ENCODE measurements at regions not wholly inside any gene's neighbourhood (a gene's known extent, or its start where the extent isn't known, plus 50 kb on each side); places are given as distances from the start of the nearest gene placed in this dataset.

GRCh38 chr15:68502398-68502901 lies 70.5 kb upstream of the ITGA11 start:
- Histone ChIP-seq H3K4me3 (ENCODE audit: low read depth, low read length) (no peak overlapping the region), H3K4me1 (no peaks in the 10 kb centered on the region), H3K36me3 (ENCODE audit: control insufficient read depth, insufficient read depth, low read length) (no peaks in the 10 kb centered on the region), H3K9me3 (no peaks in the 10 kb centered on the region), H3K27me3 (replicated peaks; ENCODE audit: control insufficient read depth, insufficient read depth, low read length) (no peaks in the 10 kb centered on the region)
- BruUV-seq (replicated peaks) = no TSS peak
- intact Hi-C loops (cut with micrococcal nuclease; ENCODE audit: unreplicated experiment) = no loop called here
- no peak for DNase-seq
- Mint-ChIP-seq H3K4me1 (ENCODE audit: low read depth, unreplicated experiment) (no peaks in the 10 kb centered on the region), H3K27me3 (ENCODE audit: insufficient read depth, unreplicated experiment) (no peaks in the 10 kb centered on the region), H3K27ac (ENCODE audit: unreplicated experiment) (no peak overlapping the region), H3K4me3 (ENCODE audit: unreplicated experiment) (no peak overlapping the region), H3K36me3 (ENCODE audit: insufficient read depth, unreplicated experiment) (no peaks in the 10 kb centered on the region), H3K9me3 (ENCODE audit: unreplicated experiment) (no peaks in the 10 kb centered on the region)
- POLR2A ChIA-PET = no interaction called here
- CTCF ChIA-PET = no interaction called here
- TF ChIP-seq CTCF (IDR thresholded peaks at IDR 0.05; ENCODE audit: insufficient read depth in 1 of 2, low read depth in 1 of 2, low read length in 1 of 2, severe bottlenecking in 1 of 2, unreplicated experiment in 1 of 2) = no peak

- Histone ChIP-seq H3K4me1 (no peaks in the 10 kb centered on the region), H3K36me3 (ENCODE audit: control insufficient read depth, insufficient read depth, low read length) (no peaks in the 10 kb centered on the region), H3K4me3 (ENCODE audit: low read depth, low read length) (no peak overlapping the region), H3K9me3 (no peaks in the 10 kb centered on the region), H3K27me3 (replicated peaks; ENCODE audit: control insufficient read depth, insufficient read depth, low read length) (no peaks in the 10 kb centered on the region)
- H3K27me3 Mint-ChIP-seq (ENCODE audit: insufficient read depth, unreplicated experiment) = no peaks in the 10 kb centered on the region
- no peak for DNase-seq
- no peak for TF ChIP-seq CTCF (IDR thresholded peaks at IDR 0.05; ENCODE audit: insufficient read depth in 1 of 2, low read depth in 1 of 2, low read length in 1 of 2, severe bottlenecking in 1 of 2, unreplicated experiment in 1 of 2)
- no peak overlapping the region for H3K27ac Mint-ChIP-seq (ENCODE audit: unreplicated experiment)
- no peaks in the 10 kb centered on the region for H3K36me3 Mint-ChIP-seq (ENCODE audit: insufficient read depth, unreplicated experiment)
- H3K9me3 Mint-ChIP-seq (ENCODE audit: unreplicated experiment) = no peaks in the 10 kb centered on the region
- ChIA-PET POLR2A (no interaction called here), CTCF (no interaction called here)
- intact Hi-C loops (cut with micrococcal nuclease; ENCODE audit: unreplicated experiment) = no loop called here
- no TSS peak for BruUV-seq (replicated peaks)
- H3K4me3 Mint-ChIP-seq (ENCODE audit: unreplicated experiment) = no peak overlapping the region
- no peaks in the 10 kb centered on the region for H3K4me1 Mint-ChIP-seq (ENCODE audit: low read depth, unreplicated experiment)
Observed at GRCh38 chr15:68503213-68503612, 71.2 kb upstream of the ITGA11 start.

- Histone ChIP-seq H3K4me3 (ENCODE audit: low read depth, low read length) (no peak overlapping the region), H3K4me1 (no peaks in the 10 kb centered on the region), H3K9me3 (no peaks in the 10 kb centered on the region), H3K36me3 (ENCODE audit: control insufficient read depth, insufficient read depth, low read length) (no peaks in the 10 kb centered on the region), H3K27me3 (replicated peaks; ENCODE audit: control insufficient read depth, insufficient read depth, low read length) (no peaks in the 10 kb centered on the region)
- no peak for DNase-seq
- BruUV-seq (replicated peaks) = no TSS peak
- H3K27me3 Mint-ChIP-seq (ENCODE audit: insufficient read depth, unreplicated experiment) = no peaks in the 10 kb centered on the region
- POLR2A ChIA-PET = no interaction called here
- H3K4me3 Mint-ChIP-seq (ENCODE audit: unreplicated experiment) = no peak overlapping the region
- TF ChIP-seq CTCF (IDR thresholded peaks at IDR 0.05; ENCODE audit: insufficient read depth in 1 of 2, low read depth in 1 of 2, low read length in 1 of 2, severe bottlenecking in 1 of 2, unreplicated experiment in 1 of 2) = no peak
- H3K9me3 Mint-ChIP-seq (ENCODE audit: unreplicated experiment) = no peaks in the 10 kb centered on the region
- H3K4me1 Mint-ChIP-seq (ENCODE audit: low read depth, unreplicated experiment) = no peaks in the 10 kb centered on the region
- H3K27ac Mint-ChIP-seq (ENCODE audit: unreplicated experiment) = no peak overlapping the region
- H3K36me3 Mint-ChIP-seq (ENCODE audit: insufficient read depth, unreplicated experiment) = no peaks in the 10 kb centered on the region
- intact Hi-C loops (cut with micrococcal nuclease; ENCODE audit: unreplicated experiment) = no loop called here
- CTCF ChIA-PET = no interaction called here
Observed at GRCh38 chr15:68503791-68504680, 72.1 kb upstream of the ITGA11 start.
